Lower lobe of right lung (tissue), 2 donors: ENCODE measurements at regions not wholly inside any gene's neighbourhood (a gene's known extent, or its start where the extent isn't known, plus 50 kb on each side); places are given as distances from the start of the nearest gene placed in this dataset.

Source experiments
- ATAC-seq, 2 donors: fragments of 200-7000 bp; cut with Tn5 transposase; one replicate each; pipeline ENCODE4 v1.9.1; 2020 to 2022; ENCODE audit warnings: mild to moderate bottlenecking in 2 of 2, moderate library complexity in 2 of 2
- DNase-seq: peaks from one replicate; pipeline ENCODE4 v3.0.0-alpha.2; 2020
- H3K27ac ChIP-seq: fragments of 200-600 bp; one replicate; pipeline ENCODE4 v1.8.0; 2022
- H3K27me3 ChIP-seq: fragments of 200-600 bp; one replicate; pipeline ENCODE4 v1.8.0; 2022; ENCODE audit warnings: low read depth
- H3K36me3 ChIP-seq: fragments of 200-600 bp; one replicate; pipeline ENCODE4 v1.8.0; 2022; ENCODE audit warnings: mild to moderate bottlenecking
- H3K4me1 ChIP-seq: fragments of 200-600 bp; one replicate; pipeline ENCODE4 v1.8.0; 2022
- H3K4me3 ChIP-seq: fragments of 200-600 bp; one replicate; pipeline ENCODE4 v1.8.0; 2022; ENCODE audit warnings: mild to moderate bottlenecking
- H3K9me3 ChIP-seq: fragments of 200-600 bp; one replicate; pipeline ENCODE4 v1.8.0; 2022
- intact Hi-C: fragments of 100-400 bp; cut with DNase I; formaldehyde crosslinking; loops from one replicate; pipeline ENCODE4 v1.11.0; 2022
- TF ChIP-seq, protein P1 (sequence below): fragments of 200-600 bp; IDR thresholded peaks from one replicate; pipeline ENCODE4 v1.8.0; 2022; ENCODE audit warnings: antibody characterized with exemption, mild to moderate bottlenecking
- donor health status: DM: no; HTN: yes; CAD: no; lungs with severe emphysema.

- no peak overlapping the region for H3K27ac ChIP-seq
- no peaks in the 10 kb centered on the region for H3K4me1 ChIP-seq
- ATAC-seq, result no peak
- intact Hi-C loops, result no loop called here
- no peaks in the 10 kb centered on the region for H3K36me3 ChIP-seq
- DNase-seq, result no peak
- no peaks in the 10 kb centered on the region for H3K27me3 ChIP-seq
- TF ChIP-seq, protein P1, sequence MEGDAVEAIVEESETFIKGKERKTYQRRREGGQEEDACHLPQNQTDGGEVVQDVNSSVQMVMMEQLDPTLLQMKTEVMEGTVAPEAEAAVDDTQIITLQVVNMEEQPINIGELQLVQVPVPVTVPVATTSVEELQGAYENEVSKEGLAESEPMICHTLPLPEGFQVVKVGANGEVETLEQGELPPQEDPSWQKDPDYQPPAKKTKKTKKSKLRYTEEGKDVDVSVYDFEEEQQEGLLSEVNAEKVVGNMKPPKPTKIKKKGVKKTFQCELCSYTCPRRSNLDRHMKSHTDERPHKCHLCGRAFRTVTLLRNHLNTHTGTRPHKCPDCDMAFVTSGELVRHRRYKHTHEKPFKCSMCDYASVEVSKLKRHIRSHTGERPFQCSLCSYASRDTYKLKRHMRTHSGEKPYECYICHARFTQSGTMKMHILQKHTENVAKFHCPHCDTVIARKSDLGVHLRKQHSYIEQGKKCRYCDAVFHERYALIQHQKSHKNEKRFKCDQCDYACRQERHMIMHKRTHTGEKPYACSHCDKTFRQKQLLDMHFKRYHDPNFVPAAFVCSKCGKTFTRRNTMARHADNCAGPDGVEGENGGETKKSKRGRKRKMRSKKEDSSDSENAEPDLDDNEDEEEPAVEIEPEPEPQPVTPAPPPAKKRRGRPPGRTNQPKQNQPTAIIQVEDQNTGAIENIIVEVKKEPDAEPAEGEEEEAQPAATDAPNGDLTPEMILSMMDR, result no peak
- H3K9me3 ChIP-seq, result no peaks in the 10 kb centered on the region
- H3K4me3 ChIP-seq, result no peak overlapping the region
Measured at GRCh38 chr2:217525076-217525475, 477.7 kb downstream of the TNS1 start.

- Histone ChIP-seq H3K36me3 (no peaks in the 10 kb centered on the region), H3K27ac (no peak overlapping the region), H3K4me1 (no peaks in the 10 kb centered on the region), H3K4me3 (no peak overlapping the region), H3K27me3 (no peaks in the 10 kb centered on the region), H3K9me3 (no peaks in the 10 kb centered on the region)
- intact Hi-C loops, result no loop called here
- TF ChIP-seq, protein P1, result no peak
- ATAC-seq, result no peak
- DNase-seq, result peak; percentile 41
Measured at GRCh38 chr2:217523286-217523685, 479.5 kb downstream of the TNS1 start.

GRCh38 chr2:217521820-217522219, 481.0 kb downstream of the TNS1 start:
- no peaks in the 10 kb centered on the region for H3K27me3 ChIP-seq
- H3K9me3 ChIP-seq, result no peaks in the 10 kb centered on the region
- H3K4me3 ChIP-seq, result no peak overlapping the region
- intact Hi-C loops, result no loop called here
- ATAC-seq (no peak), DNase-seq (no peak)
- no peaks in the 10 kb centered on the region for H3K4me1 ChIP-seq
- TF ChIP-seq, protein P1, result no peak
- H3K36me3 ChIP-seq, result no peaks in the 10 kb centered on the region
- no peak overlapping the region for H3K27ac ChIP-seq

- TF ChIP-seq, protein P1, result no peak
- Histone ChIP-seq H3K36me3 (no peaks in the 10 kb centered on the region), H3K27me3 (no peaks in the 10 kb centered on the region), H3K4me1 (no peaks in the 10 kb centered on the region), H3K4me3 (no peak overlapping the region), H3K27ac (no peak overlapping the region), H3K9me3 (no peaks in the 10 kb centered on the region)
- no peak for ATAC-seq
- no peak for DNase-seq
- intact Hi-C loops, result no loop called here
Measured at GRCh38 chr2:217520356-217521010, 482.3 kb downstream of the TNS1 start.

DNA sequence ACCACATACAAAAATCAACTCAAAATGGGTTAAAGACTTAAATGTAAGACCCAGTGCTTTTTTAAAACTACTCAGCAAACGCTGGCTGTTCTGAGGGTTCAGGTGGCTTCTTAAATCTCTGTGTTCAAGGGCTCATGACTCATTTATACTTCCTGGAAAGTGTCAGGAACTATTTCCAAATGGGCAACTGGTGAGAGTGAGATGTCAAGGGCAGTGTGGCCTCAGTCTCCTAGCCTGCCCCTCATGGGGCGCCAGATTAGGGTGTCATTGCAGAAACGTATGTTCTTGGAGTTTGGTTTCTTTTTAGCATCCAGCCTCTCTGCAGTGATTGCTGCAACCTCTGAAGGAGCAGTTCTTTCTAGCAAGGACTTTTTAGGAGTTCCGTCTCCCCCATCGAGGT, 485.4 kb downstream of the TNS1 start:
- no peaks in the 10 kb centered on the region for H3K27me3 ChIP-seq
- TF ChIP-seq, protein P1, result no peak
- H3K4me1 ChIP-seq, result peaks cover 1% of the 10 kb centered on the region
- DNase-seq, result no peak
- H3K36me3 ChIP-seq, result no peaks in the 10 kb centered on the region
- intact Hi-C loops, result no loop called here
- no peaks in the 10 kb centered on the region for H3K9me3 ChIP-seq
- no peak for ATAC-seq
- no peak overlapping the region for H3K4me3 ChIP-seq
- no peak overlapping the region for H3K27ac ChIP-seq
